Gastroesophageal sphincter (tissue), 3 donors: ENCODE measurements at regions not wholly inside any gene's neighbourhood (a gene's known extent, or its start where the extent isn't known, plus 50 kb on each side); places are given as distances from the start of the nearest gene placed in this dataset.

Experiments
- CTCF ChIP-seq, 4 experiments: fragments of 200-600 bp in 2 of 4; fragments of 450-650 bp in 2 of 4; sonication (generic) in 1 of 4; IDR thresholded peaks; one replicate each; pipeline ENCODE4 v1.5.1; 2017 to 2019; ENCODE audit warnings: antibody characterized with exemption in 4 of 4, mild to moderate bottlenecking in 2 of 4, moderate library complexity in 2 of 4
- EP300 ChIP-seq: sonication (generic); formaldehyde crosslinking; IDR thresholded peaks from one replicate; pipeline ENCODE4 v1.6.1; 2017; ENCODE audit warnings: antibody characterized with exemption, mild to moderate bottlenecking
- POLR2A ChIP-seq, 2 donors: fragments of 450-650 bp; IDR thresholded peaks; one replicate each; pipeline ENCODE4 v1.6.1; 2017; ENCODE audit warnings: antibody characterized with exemption in 2 of 2, mild to moderate bottlenecking in 2 of 2, moderate library complexity in 1 of 2
- POLR2AphosphoS5 ChIP-seq: sonication (generic); formaldehyde crosslinking; IDR thresholded peaks from one replicate; pipeline ENCODE4 v1.6.1; 2017; ENCODE audit warnings: antibody characterized with exemption

- TF ChIP-seq CTCF (IDR thresholded peaks at IDR 0.05) (no peak), POLR2A (IDR thresholded peaks at IDR 0.05) (no peak), EP300 (no peak), POLR2AphosphoS5 (no peak)
Measured at GRCh38 chr10:3835770-3836169, 50.8 kb upstream of the KLF6 start.
